GM23338 (cell line): ENCODE measurements at regions not wholly inside any gene's neighbourhood (a gene's known extent, or its start where the extent isn't known, plus 50 kb on each side); places are given as distances from the start of the nearest gene placed in this dataset.

ENCODE experiments used
- ATAC-seq: fragments of 200-7000 bp; cut with Tn5 transposase; 3 replicates; pipeline ENCODE4 v1.9.1; 2020
- DNase-seq: peaks from one replicate; pipeline ENCODE4 v3.0.0-alpha.2; 2015; ENCODE audit warnings: low spot score
- H2AFZ ChIP-seq: fragments of 200-600 bp; sonication (generic); 2 replicates; pipeline ENCODE4 v1.8.0; 2016; ENCODE audit warnings: antibody characterized with exemption, mild to moderate bottlenecking, moderate library complexity
- H3F3A ChIP-seq: fragments of 200-600 bp; sonication (generic); replicated peaks from 2 replicates; pipeline ENCODE4 v1.8.0; 2017; ENCODE audit warnings: antibody characterized with exemption, mixed run types, low read depth
- H3K27ac ChIP-seq: fragments of 200-600 bp; sonication (generic); 2 replicates; pipeline ENCODE4 v1.6.1; 2016; ENCODE audit warnings: low read depth
- H3K27me3 ChIP-seq: fragments of 200-600 bp; sonication (generic); 2 replicates; pipeline ENCODE4 v1.8.0; 2016; ENCODE audit warnings: mild to moderate bottlenecking, mixed run types, moderate library complexity; ENCODE audit not compliant: insufficient read depth
- H3K36me3 ChIP-seq: fragments of 200-600 bp; sonication (generic); 2 replicates; pipeline ENCODE4 v1.8.0; 2016; ENCODE audit warnings: mild to moderate bottlenecking; ENCODE audit not compliant: insufficient read depth
- H3K4me1 ChIP-seq: fragments of 200-600 bp; sonication (generic); 2 replicates; pipeline ENCODE4 v1.8.0; 2016; ENCODE audit warnings: mild to moderate bottlenecking, moderate library complexity; ENCODE audit not compliant: insufficient read depth
- H3K4me2 ChIP-seq: fragments of 200-600 bp; sonication (generic); 2 replicates; pipeline ENCODE4 v1.7.1; 2017; ENCODE audit warnings: mixed run types
- H3K4me3 ChIP-seq: fragments of 200-600 bp; sonication (generic); 2 replicates; pipeline ENCODE4 v1.6.1; 2016; ENCODE audit warnings: mixed run types
- H3K79me2 ChIP-seq: fragments of 200-600 bp; sonication (generic); replicated peaks from 2 replicates; pipeline ENCODE4 v1.8.0; 2017; ENCODE audit warnings: mild to moderate bottlenecking; ENCODE audit not compliant: insufficient read depth
- H3K9me2 ChIP-seq: fragments of 200-600 bp; sonication (generic); 2 replicates; pipeline ENCODE4 v1.8.0; 2017; ENCODE audit not compliant: insufficient read depth
- H4K20me1 ChIP-seq: fragments of 200-600 bp; sonication (generic); replicated peaks from 2 replicates; pipeline ENCODE4 v1.8.0; 2017; ENCODE audit warnings: mild to moderate bottlenecking; ENCODE audit not compliant: insufficient read depth
- H3K27ac Mint-ChIP-seq: 2 replicates; pipeline ENCODE4 v1.8.0; 2020; ENCODE audit warnings: inconsistent platforms, mild to moderate bottlenecking, moderate library complexity, mixed read lengths
- H3K27me3 Mint-ChIP-seq: 3 replicates; pipeline ENCODE4 v1.8.0; 2022; ENCODE audit warnings: low read depth, mild to moderate bottlenecking, moderate library complexity, mixed read lengths, inconsistent platforms; ENCODE audit not compliant: insufficient read depth, poor library complexity
- H3K36me3 Mint-ChIP-seq: 3 replicates; pipeline ENCODE4 v1.8.0; 2021; ENCODE audit warnings: low read depth, mild to moderate bottlenecking, inconsistent platforms, moderate library complexity, mixed read lengths
- H3K4me1 Mint-ChIP-seq: 3 replicates; pipeline ENCODE4 v1.8.0; 2020; ENCODE audit warnings: mild to moderate bottlenecking, inconsistent platforms, mixed read lengths
- H3K4me3 Mint-ChIP-seq: 3 replicates; pipeline ENCODE4 v1.8.0; 2021; ENCODE audit warnings: moderate library complexity, mild to moderate bottlenecking, inconsistent platforms, mixed read lengths
- H3K9me3 Mint-ChIP-seq: 3 replicates; pipeline ENCODE4 v1.8.0; 2020; ENCODE audit warnings: moderate library complexity, mild to moderate bottlenecking, inconsistent platforms, mixed read lengths
- CREB1 ChIP-seq: fragments of 250-450 bp; sonication (Bioruptor Pico); IDR thresholded peaks from 2 replicates; pipeline ENCODE4 v1.5.0; 2020; ENCODE audit warnings: low read depth, mild to moderate bottlenecking, moderate library complexity
- CTCF ChIP-seq, 2 experiments: fragments of 200-600 bp in 1 of 2; sonication (generic) in 1 of 2; conservative IDR thresholded peaks; 2 replicates each; pipeline versions ENCODE4 v1.5.1 to v1.6.1; 2016 to 2017; ENCODE audit warnings: antibody characterized with exemption in 2 of 2, low read depth in 2 of 2, mild to moderate bottlenecking in 2 of 2, moderate library complexity in 1 of 2
- EZH2 ChIP-seq: fragments of 200-600 bp; sonication (generic); IDR thresholded peaks from one replicate; pipeline ENCODE4 v1.8.0; 2017; ENCODE audit warnings: antibody characterized with exemption, mild to moderate bottlenecking, low read depth; ENCODE audit not compliant: unreplicated experiment
- EZH2phosphoT487 ChIP-seq: fragments of 200-600 bp; sonication (generic); IDR thresholded peaks from one replicate; pipeline ENCODE4 v1.8.1; 2018; ENCODE audit warnings: antibody characterized with exemption; ENCODE audit not compliant: unreplicated experiment
- NANOG ChIP-seq: IDR thresholded peaks from 2 replicates; pipeline ENCODE4 v1.6.1; 2016; ENCODE audit warnings: antibody characterized with exemption, borderline replicate concordance
- POLR2AphosphoS5 ChIP-seq: IDR thresholded peaks from 2 replicates; pipeline ENCODE4 v1.6.1; 2016; ENCODE audit warnings: antibody characterized with exemption, low read depth
- REST ChIP-seq: IDR thresholded peaks from one replicate; pipeline ENCODE4 v1.6.1; 2018; ENCODE audit warnings: antibody characterized with exemption; ENCODE audit not compliant: unreplicated experiment
- STAT1 ChIP-seq: IDR thresholded peaks from one replicate; pipeline ENCODE4 v1.6.1; 2016; ENCODE audit warnings: antibody characterized with exemption; ENCODE audit not compliant: unreplicated experiment
- ZNF114 ChIP-seq: fragments of 250-450 bp; sonication (Bioruptor Pico); IDR thresholded peaks from 2 replicates; pipeline ENCODE4 v1.5.0; 2020; ENCODE audit warnings: mild to moderate bottlenecking, moderate library complexity
- ZNF462 ChIP-seq: fragments of 250-450 bp; sonication (Bioruptor Pico); IDR thresholded peaks from 2 replicates; pipeline ENCODE4 v1.5.0; 2020; ENCODE audit warnings: mild to moderate bottlenecking, moderate library complexity

GRCh38 chr11:106520920-106521319 is 443.5 kb downstream of the AASDHPPT start (continued):
- TF ChIP-seq ZNF462: no peak
- TF ChIP-seq CTCF (conservative IDR thresholded peaks at IDR 0.05; ENCODE audit: low read depth in 2 of 2): no peak
- no peak for TF ChIP-seq NANOG

- Mint-ChIP-seq H3K4me3 (no peak overlapping the region), H3K27ac (no peak overlapping the region), H3K36me3 (no peaks in the 10 kb centered on the region), H3K27me3 (no peaks in the 10 kb centered on the region), H3K9me3 (no peaks in the 10 kb centered on the region), H3K4me1 (peaks cover 3% of the 10 kb centered on the region; the same call in 2 of the 3 replicates)
- no peaks in the 10 kb centered on the region for H4K20me1 ChIP-seq
- no peaks in the 10 kb centered on the region for H3K79me2 ChIP-seq
- no peak overlapping the region for H3K4me3 ChIP-seq
- 0 out of 2 replicates have a peak, but pooled peaks cover 2% of the 10 kb centered on the region for H3K9me2 ChIP-seq
- no peak for ATAC-seq
- peaks cover 5% of the 10 kb centered on the region; the same call in 1 of the 2 replicates for H3K4me1 ChIP-seq
- H3K4me2 ChIP-seq: no peak overlapping the region
- H2AFZ ChIP-seq: no peak overlapping the region
- no peak for DNase-seq
- no peaks in the 10 kb centered on the region for H3K36me3 ChIP-seq
- H3K27ac ChIP-seq: no peak overlapping the region
- H3F3A ChIP-seq: no peaks in the 10 kb centered on the region
- no peaks in the 10 kb centered on the region for H3K27me3 ChIP-seq
- TF ChIP-seq CREB1 (CRISPR knock-in tag) (no peak), POLR2AphosphoS5 (no peak), EZH2 (no peak), NANOG (no peak), REST (no peak), CTCF (conservative IDR thresholded peaks at IDR 0.05; ENCODE audit: low read depth in 2 of 2) (no peak), STAT1 (no peak), EZH2phosphoT487 (no peak), ZNF114 (CRISPR knock-in tag) (no peak)
Measured at GRCh38 chr11:106523171-106523570, 445.7 kb downstream of the AASDHPPT start.
